ENCODE measurements at regions not wholly inside any gene's neighbourhood (a gene's known extent, or its start where the extent isn't known, plus 50 kb on each side); places are given as distances from the start of the nearest gene placed in this dataset.

DNA sequence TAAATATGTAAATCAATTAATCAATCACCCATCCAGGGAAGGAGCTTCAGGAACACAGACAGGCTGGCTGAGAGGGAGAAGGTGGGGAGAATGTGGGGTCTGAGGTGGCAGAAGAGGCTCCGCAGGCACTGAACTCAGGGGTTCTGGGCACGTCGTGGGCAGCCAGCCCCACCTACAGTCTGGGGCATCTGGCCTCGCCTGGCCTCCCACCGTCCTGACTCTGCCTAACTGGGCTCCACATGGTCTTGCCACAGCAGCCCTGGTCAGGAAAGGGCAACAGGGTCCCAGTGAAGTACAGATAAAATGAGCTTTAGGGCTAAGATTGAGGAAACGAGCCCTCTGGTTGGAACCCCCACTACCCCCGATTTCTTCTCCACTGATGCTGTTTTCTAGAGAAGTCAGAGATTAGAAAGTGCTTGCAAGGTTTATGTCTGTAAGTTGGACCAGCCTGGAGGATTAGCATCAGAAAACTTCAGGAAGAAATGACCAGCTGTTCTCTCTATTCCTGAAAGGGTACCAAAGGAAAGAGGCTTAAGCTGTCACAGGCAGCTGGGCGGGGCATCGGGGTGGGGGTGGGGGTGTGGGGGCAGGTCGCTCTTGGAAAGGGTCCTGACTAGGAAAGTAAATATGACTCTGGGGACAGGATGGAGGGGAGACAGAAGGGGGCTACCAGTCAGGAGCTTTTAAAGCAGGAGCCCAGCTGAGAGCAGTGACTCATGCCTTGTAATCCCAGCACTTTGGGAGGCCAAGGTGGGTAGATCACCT is 261.7 kb downstream of the BUD13 start:
- TF ChIP-seq EZH2 (IDR thresholded peaks at IDR 0.05; ENCODE audit: low read depth, unreplicated experiment): no peak
- TF ChIP-seq, protein P1, sequence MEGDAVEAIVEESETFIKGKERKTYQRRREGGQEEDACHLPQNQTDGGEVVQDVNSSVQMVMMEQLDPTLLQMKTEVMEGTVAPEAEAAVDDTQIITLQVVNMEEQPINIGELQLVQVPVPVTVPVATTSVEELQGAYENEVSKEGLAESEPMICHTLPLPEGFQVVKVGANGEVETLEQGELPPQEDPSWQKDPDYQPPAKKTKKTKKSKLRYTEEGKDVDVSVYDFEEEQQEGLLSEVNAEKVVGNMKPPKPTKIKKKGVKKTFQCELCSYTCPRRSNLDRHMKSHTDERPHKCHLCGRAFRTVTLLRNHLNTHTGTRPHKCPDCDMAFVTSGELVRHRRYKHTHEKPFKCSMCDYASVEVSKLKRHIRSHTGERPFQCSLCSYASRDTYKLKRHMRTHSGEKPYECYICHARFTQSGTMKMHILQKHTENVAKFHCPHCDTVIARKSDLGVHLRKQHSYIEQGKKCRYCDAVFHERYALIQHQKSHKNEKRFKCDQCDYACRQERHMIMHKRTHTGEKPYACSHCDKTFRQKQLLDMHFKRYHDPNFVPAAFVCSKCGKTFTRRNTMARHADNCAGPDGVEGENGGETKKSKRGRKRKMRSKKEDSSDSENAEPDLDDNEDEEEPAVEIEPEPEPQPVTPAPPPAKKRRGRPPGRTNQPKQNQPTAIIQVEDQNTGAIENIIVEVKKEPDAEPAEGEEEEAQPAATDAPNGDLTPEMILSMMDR (conservative IDR thresholded peaks at IDR 0.05; ENCODE audit: low read depth in 2 of 2): peak in 1 of 2 experiments; percentile 36; a peak in 1 of 4 replicates
- no peak for TF ChIP-seq EZH2phosphoT487 (IDR thresholded peaks at IDR 0.05; ENCODE audit: unreplicated experiment)
- TF ChIP-seq CREB1 (CRISPR knock-in tag; IDR thresholded peaks at IDR 0.05; ENCODE audit: low read depth): no peak
- no peak for TF ChIP-seq POLR2AphosphoS5 (IDR thresholded peaks at IDR 0.05; ENCODE audit: low read depth)
- TF ChIP-seq, protein P2, sequence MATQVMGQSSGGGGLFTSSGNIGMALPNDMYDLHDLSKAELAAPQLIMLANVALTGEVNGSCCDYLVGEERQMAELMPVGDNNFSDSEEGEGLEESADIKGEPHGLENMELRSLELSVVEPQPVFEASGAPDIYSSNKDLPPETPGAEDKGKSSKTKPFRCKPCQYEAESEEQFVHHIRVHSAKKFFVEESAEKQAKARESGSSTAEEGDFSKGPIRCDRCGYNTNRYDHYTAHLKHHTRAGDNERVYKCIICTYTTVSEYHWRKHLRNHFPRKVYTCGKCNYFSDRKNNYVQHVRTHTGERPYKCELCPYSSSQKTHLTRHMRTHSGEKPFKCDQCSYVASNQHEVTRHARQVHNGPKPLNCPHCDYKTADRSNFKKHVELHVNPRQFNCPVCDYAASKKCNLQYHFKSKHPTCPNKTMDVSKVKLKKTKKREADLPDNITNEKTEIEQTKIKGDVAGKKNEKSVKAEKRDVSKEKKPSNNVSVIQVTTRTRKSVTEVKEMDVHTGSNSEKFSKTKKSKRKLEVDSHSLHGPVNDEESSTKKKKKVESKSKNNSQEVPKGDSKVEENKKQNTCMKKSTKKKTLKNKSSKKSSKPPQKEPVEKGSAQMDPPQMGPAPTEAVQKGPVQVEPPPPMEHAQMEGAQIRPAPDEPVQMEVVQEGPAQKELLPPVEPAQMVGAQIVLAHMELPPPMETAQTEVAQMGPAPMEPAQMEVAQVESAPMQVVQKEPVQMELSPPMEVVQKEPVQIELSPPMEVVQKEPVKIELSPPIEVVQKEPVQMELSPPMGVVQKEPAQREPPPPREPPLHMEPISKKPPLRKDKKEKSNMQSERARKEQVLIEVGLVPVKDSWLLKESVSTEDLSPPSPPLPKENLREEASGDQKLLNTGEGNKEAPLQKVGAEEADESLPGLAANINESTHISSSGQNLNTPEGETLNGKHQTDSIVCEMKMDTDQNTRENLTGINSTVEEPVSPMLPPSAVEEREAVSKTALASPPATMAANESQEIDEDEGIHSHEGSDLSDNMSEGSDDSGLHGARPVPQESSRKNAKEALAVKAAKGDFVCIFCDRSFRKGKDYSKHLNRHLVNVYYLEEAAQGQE (IDR thresholded peaks at IDR 0.05; ENCODE audit: unreplicated experiment): no peak
- TF ChIP-seq ZNF331 (CRISPR knock-in tag; IDR thresholded peaks at IDR 0.05; ENCODE audit: low read depth): no peak
- no peak for TF ChIP-seq ZNF114 (CRISPR knock-in tag; IDR thresholded peaks at IDR 0.05)
- no peak for TF ChIP-seq NANOG (IDR thresholded peaks at IDR 0.05; ENCODE audit: borderline replicate concordance)
- TF ChIP-seq JUNB (IDR thresholded peaks at IDR 0.05; ENCODE audit: unreplicated experiment): no peak
- TF ChIP-seq, protein P3, sequence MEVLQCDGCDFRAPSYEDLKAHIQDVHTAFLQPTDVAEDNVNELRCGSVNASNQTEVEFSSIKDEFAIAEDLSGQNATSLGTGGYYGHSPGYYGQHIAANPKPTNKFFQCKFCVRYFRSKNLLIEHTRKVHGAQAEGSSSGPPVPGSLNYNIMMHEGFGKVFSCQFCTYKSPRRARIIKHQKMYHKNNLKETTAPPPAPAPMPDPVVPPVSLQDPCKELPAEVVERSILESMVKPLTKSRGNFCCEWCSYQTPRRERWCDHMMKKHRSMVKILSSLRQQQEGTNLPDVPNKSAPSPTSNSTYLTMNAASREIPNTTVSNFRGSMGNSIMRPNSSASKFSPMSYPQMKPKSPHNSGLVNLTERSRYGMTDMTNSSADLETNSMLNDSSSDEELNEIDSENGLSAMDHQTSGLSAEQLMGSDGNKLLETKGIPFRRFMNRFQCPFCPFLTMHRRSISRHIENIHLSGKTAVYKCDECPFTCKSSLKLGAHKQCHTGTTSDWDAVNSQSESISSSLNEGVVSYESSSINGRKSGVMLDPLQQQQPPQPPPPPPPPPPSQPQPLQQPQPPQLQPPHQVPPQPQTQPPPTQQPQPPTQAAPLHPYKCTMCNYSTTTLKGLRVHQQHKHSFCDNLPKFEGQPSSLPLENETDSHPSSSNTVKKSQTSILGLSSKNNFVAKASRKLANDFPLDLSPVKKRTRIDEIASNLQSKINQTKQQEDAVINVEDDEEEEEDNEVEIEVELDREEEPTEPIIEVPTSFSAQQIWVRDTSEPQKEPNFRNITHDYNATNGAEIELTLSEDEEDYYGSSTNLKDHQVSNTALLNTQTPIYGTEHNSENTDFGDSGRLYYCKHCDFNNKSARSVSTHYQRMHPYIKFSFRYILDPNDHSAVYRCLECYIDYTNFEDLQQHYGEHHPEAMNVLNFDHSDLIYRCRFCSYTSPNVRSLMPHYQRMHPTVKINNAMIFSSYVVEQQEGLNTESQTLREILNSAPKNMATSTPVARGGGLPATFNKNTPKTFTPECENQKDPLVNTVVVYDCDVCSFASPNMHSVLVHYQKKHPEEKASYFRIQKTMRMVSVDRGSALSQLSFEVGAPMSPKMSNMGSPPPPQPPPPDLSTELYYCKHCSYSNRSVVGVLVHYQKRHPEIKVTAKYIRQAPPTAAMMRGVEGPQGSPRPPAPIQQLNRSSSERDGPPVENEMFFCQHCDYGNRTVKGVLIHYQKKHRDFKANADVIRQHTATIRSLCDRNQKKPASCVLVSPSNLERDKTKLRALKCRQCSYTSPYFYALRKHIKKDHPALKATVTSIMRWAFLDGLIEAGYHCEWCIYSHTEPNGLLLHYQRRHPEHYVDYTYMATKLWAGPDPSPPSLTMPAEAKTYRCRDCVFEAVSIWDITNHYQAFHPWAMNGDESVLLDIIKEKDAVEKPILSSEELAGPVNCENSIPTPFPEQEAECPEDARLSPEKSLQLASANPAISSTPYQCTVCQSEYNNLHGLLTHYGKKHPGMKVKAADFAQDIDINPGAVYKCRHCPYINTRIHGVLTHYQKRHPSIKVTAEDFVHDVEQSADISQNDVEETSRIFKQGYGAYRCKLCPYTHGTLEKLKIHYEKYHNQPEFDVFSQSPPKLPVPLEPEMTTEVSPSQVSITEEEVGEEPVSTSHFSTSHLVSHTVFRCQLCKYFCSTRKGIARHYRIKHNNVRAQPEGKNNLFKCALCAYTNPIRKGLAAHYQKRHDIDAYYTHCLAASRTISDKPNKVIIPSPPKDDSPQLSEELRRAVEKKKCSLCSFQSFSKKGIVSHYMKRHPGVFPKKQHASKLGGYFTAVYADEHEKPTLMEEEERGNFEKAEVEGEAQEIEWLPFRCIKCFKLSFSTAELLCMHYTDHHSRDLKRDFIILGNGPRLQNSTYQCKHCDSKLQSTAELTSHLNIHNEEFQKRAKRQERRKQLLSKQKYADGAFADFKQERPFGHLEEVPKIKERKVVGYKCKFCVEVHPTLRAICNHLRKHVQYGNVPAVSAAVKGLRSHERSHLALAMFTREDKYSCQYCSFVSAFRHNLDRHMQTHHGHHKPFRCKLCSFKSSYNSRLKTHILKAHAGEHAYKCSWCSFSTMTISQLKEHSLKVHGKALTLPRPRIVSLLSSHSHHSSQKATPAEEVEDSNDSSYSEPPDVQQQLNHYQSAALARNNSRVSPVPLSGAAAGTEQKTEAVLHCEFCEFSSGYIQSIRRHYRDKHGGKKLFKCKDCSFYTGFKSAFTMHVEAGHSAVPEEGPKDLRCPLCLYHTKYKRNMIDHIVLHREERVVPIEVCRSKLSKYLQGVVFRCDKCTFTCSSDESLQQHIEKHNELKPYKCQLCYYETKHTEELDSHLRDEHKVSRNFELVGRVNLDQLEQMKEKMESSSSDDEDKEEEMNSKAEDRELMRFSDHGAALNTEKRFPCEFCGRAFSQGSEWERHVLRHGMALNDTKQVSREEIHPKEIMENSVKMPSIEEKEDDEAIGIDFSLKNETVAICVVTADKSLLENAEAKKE (CRISPR knock-in tag; IDR thresholded peaks at IDR 0.05): no peak
- no peak for TF ChIP-seq STAT1 (IDR thresholded peaks at IDR 0.05; ENCODE audit: unreplicated experiment)
- TF ChIP-seq, protein P4, sequence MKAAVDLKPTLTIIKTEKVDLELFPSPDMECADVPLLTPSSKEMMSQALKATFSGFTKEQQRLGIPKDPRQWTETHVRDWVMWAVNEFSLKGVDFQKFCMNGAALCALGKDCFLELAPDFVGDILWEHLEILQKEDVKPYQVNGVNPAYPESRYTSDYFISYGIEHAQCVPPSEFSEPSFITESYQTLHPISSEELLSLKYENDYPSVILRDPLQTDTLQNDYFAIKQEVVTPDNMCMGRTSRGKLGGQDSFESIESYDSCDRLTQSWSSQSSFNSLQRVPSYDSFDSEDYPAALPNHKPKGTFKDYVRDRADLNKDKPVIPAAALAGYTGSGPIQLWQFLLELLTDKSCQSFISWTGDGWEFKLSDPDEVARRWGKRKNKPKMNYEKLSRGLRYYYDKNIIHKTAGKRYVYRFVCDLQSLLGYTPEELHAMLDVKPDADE (IDR thresholded peaks at IDR 0.05): no peak
